Stromal cell of bone marrow (primary cell): ENCODE measurements at regions not wholly inside any gene's neighbourhood (a gene's known extent, or its start where the extent isn't known, plus 50 kb on each side); places are given as distances from the start of the nearest gene placed in this dataset.
"Not testable (repeated sequence)": the region's sequence is repeated elsewhere in the genome, so short reads cannot be mapped to it uniquely, and the experiment has no call there.

Experiments
- DNase-seq: peaks from one replicate; pipeline ENCODE4 v3.0.0-alpha.2; 2012; ENCODE audit warnings: low read depth

DNA sequence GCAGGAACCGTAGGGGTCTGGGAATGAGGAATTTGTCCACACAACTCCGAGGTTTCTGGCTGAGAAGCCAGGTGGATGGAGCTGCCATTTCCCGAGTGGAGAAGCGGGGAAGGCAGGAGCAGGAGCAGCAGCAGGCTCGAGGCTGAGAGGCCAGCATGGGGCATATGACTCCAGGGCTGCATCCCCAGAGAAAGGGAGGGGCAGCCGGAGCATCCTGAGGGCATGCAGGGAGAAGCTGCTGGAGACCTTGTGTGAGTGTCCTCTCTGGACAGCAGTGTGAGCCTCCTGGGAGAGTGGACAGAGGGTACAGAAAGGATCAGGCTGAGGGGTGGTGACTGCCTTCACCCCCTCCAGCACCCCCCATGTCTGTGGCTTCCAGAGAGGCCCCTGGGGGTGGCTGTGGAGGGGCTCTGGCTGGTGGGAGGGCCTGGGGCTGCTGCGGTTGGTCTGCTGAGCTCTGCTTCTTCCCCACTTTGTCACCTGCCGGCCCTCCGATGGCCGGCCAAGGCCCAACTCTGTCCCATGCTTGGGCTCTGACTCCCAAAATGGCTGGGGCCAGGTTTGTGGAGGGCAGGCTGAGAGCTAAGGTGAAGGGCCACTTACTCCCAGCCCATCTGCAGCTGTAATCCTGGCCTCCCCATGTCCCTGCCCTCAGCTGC lies 633.1 kb downstream of the MATN1 start:
- DNase-seq: no peak

DNA sequence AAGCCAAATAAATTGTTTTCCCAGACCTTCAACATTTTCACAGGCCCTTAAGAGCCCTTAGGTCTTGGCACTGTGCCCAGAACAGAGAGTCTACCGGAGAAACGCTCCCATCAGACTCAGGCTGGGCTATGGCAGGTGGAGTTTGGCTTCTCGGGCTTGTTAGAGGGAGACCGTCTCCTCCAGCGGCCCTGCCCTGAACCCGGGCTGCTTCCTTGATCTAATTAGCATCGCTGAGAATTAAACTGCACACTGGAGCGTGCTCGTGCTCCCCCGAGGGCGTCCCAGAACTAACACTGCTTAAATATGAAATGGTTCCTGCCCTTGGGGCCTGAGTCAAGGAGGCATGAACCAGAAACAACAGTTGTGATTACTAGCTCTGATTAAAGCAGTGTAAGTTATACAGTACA lies 634.4 kb downstream of the MATN1 start:
- DNase-seq: no peak

DNA sequence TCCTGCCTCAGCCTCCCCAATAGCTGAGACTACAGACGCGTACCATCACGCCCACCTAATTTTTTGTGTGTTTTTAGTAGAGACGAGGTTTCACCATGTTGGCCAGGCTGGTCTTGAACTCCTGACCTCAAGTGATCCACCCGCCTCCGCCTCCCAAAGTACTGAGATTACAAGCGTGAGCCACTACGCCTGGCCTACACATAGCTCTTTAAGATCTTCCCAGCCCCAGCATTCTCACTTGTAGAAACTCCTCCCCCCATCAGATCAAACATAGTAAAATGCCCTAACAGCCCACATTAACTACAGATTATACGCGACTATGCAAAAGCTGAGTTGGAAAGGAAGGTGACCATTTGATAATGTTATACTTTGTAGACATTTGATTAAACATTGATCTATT lies 634.8 kb downstream of the MATN1 start:
- no peak for DNase-seq

DNA sequence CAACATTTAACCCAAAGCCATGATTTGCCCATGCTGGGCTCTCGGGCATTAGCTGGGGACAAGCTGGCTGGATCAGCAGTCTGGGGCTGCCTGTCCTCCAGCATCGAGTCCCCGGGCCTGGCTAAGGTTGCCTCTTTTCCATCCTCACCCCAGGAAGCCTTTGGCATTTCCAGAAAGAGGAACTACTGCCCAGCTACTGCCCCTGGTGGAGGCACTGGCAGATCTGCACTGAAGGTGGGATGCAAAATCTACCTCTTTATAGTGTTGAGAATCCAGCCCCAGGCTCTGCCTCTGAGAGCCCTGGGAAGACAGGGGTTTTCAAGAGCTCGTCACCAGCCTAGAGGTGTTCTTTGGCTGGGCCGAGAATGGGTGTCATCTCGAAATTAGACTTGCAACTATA lies 635.9 kb downstream of the MATN1 start:
- no peak for DNase-seq

DNA sequence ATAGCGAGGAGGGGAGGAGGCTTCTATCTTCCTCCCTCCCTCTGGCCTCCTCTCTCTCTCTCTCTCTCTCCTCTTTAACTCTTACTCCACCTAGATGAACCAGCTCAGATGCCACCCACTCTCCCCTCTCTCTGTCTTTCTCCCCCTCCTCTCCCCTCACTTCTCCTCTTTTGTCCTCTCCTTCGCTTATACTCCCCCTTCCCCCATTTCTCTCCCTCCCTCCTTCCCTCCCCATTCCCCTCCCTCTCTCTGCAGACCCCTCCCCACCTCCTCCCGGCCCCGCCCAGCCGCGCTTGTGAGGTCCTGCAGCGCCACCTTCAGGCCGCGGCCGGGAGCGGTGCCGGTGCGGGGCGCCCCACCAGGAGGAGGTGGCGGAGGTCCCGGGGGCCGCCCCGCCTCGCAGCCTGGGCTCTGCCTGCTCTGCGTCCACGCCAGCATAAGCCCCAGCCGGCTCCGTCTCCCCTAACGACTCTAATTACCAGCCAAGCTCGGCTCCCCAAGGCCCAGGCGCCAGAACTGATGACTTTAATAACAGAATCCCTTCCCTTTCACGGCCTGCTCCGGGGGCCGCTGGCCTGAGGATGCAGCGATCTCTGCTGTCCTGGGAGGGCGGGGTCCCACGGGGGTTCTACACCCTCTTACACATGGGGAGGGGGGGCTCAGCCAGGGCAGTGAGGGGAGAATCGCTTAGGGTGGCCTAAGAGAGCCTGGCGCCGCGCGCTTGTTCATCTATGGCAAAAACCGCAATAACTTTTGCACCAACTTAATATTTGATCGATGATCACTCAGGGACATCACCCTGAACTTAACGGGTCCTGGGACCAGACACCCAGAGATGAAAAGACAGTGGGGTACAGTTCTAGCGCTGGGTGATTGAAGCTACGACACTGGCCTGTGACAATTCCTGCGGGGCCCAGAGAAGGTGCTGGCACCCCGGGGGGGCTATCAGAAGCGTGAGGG lies 637.3 kb downstream of the MATN1 start:
- DNase-seq: no peak

DNA sequence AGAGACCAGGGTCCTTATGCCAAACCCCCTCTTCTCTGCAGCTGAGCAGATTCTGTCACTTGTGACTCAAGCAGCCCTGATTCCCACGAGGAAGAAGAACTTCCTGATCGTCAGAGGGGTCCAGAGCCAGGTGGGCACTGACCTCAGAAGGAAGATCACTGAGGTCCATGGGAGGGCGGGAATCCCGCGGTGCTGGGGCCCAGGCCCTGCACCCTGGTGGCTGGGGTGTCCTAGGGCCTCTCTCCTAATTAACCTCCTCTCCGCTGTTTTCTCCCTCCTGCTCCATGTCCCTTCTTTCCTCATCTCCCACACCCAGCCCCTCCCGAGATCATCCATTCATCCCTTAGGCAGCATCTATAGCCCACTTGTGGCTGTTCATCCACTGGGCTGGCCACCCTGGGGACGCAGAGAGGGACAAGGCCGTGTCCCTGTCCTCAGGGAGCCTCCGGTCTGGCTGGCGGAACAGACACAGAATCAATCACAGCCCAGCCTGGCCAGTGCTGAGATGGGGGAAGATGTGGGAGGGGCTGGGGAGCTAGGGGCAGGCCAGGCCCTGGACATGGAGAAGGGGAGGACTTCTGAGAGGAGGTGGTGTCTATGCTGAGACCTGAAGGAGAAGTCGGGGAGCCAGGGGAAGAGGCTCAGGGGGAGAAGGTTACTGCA lies 638.3 kb downstream of the MATN1 start:
- DNase-seq: no peak

DNA sequence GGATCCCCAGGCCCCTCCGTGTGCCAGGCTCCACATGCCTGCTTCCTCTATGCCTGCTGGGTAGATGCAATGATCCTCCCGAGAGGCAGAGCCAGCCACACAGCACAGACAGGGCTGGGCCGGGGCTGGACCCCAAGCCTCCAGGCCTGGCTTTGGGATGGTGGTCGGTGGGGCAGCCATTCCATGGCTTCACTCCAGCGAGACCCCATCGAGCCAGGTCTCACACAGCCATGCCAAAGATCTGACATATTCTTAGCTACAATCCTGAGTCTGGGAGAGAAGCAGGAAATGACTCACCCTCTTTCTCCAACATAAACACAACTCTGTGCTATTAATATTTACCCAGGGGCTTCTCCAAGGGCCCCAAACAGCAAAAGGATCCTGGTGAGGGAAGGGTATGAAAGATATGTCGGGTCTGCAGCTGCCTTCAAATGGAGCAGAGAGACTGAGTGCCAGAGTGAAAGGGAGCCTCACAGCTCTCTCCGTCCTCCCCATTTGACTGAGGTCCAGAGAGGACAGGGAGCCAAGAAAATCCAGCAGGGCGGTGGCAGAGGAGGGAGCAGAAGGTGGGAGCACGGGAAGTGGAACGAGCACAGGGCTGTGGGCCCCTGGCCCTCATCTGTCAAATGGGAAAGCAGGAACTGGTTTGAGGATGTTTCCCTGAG lies 639.5 kb downstream of the MATN1 start:
- peak; percentile 45 for DNase-seq

DNA sequence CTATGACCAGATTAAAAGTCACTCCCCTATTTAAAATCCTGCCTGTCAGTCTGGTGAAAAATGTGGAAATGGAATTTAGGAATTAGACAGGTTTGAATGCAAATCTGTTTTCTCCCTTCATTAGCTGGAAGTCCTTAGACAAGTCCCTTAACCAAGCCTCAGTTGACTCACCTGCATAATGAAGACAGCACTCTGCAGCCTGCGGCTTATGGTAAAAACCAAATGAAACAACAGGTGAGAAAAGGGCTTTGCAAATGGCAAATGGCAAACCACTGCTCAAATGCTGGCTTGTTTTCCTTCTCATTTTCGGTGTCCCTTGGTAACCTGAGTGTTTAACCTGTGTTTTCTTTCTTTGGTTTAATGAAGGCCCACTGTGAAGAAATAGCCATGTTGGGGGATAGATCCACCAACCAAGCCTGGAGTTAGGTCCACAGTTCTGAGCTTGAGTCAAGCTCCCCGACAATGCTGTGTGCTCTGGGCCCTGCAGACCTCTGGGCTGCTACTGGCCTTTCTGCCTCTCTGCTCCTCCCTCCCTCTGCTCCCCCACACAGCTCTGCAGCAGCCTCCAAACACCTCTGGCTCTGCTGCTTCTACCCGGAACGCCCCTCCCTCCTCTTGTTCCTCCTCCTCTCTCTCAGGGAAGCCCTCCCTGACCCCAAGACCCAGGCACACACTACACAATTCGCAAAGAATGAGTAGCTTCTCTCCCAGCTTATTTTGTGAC lies 641.8 kb downstream of the MATN1 start:
- DNase-seq: no peak

DNA sequence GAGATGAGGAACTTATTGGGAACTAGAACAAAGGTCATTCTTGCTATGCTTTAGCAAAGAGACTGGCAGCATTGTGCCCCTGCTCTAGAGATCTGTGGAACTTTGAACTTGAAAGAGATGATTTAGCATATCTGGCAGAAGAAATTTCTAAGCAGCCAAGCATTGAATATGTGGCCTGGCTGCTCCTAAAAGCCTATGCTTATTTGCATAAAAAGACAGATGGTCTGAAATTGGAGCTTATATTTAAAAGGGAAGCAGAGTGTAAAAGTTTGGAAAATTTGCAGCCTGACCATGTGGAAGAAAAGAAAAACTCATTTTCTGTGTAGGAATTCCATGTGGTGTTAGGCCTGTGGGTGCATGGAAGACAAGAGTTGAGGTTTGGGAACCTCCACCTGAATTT lies 647.5 kb downstream of the MATN1 start:
- DNase-seq: not testable (repeated sequence)

DNA sequence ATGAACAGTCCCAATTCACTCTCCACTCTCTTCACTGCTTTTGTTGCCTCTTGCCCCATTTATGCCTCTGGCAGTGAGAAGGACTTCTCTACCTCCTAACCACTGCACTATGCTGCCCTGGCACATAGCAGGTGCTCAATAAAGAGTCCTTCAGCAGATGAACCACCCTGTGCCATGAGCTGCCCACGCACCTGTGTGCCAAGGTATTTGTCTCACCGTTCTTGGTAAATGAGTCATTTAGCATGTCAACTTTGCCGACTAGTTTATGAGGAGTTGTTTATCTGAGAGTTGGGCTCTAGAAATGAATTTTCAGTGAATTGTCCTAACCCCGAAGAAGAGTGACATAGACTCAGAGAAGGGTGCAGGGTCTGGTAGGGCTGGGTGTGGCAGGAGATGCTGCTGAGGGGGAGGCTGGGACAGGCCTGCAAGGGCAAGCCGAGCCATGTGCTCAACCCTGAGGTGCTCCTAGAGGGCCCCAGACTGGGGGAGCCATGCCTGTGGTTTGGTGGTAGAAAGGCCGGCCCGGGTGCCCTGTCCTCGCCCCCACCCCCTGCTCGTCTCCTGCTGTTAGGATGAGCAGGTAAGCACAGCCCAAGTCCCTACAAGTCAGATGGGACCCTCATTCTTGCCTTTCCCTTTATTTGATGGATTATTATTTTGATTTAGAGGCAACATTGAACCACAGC lies 654.5 kb downstream of the MATN1 start:
- no peak for DNase-seq

DNA sequence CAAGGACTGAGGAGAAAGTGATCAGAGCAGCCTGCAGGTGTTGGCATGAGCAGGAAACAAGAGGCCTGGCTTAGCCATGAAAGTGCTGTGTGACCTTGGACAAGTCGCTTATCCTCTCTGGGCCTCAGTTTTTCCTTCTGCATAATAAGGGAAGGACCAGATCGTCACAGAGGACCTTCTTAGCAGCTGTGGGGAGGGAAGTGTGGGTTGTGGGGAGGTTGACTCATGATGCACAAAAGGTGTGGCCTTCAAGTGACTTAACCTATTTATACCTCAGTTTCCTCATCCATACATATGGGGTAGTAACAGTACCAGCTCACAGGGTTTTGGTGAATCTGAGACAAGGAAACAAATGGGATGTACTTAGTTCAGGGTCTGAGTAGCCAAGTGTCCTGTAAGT lies 658.8 kb downstream of the MATN1 start:
- DNase-seq: no peak

DNA sequence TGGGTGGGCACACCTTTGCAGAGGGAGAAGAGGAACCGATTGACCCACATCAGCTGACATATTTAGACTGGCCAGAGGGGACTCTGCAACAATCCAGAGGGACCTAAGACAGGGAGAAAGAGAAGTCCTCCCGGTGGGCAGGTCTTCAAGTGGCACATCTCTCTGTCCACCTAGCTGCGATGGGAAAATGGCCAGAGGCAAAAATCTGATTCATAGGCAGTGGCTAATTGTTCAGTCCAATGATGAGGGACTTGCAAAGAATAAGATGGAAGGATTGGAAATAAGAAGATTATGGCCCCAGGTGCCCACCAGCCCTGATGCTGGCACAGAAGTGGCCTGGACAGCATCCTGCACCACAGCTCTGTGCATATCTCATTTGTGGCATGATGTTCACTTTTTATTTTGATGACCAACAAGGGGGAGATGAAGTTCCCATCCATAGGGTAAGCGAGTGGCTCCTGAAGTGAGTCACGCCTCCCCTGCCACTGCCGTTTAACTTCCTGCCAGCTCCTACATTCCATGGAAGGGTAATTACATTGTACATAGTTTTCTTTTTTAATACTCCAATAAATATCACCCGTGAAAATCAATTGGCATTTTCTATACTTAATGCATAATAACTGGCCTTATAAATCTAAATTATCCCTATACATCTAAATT lies 659.6 kb downstream of the MATN1 start:
- DNase-seq: no peak

DNA sequence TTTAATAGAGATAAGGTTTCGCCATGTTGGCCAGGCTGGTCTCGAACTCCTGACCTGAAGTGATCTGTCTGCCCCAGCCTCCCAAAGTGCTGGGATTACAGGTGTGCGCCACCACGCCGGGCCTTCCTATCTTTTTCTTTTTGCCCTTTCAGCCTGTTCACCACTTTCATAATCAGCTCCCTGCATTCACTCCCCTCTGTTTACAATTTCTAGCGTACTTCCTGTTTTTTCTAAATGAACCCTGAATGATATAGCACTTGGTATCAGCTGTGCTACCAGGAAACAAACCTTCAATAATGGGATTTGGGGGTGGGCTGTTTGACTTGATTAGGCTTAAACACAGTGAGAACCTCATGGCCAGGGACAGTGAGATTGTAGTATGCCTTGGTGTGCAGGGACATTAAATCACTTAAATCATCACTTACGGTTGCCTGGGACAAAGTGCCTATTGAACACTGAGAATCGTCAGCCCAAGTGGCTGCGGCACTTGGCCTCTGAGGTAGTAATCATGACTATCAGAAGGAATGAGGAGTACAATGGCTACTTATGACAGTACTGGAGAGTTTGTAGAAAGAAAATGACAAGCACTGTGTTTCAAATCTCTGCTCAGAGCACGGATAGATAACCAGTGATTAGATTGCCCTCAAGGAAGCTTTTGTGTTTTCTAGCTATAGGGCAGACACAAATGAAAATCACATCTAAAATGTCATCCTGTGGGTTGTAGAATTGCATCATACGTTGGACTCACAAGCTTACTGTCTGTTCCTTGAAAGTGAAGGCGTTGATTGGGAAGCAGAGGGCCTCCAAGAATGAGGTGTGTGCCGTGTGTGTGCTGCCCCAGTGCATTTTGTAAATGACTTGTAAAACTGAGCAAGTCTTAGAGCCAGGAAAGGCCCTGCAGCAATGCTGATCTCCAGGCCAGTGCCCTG lies 661.8 kb downstream of the MATN1 start:
- no peak for DNase-seq

DNA sequence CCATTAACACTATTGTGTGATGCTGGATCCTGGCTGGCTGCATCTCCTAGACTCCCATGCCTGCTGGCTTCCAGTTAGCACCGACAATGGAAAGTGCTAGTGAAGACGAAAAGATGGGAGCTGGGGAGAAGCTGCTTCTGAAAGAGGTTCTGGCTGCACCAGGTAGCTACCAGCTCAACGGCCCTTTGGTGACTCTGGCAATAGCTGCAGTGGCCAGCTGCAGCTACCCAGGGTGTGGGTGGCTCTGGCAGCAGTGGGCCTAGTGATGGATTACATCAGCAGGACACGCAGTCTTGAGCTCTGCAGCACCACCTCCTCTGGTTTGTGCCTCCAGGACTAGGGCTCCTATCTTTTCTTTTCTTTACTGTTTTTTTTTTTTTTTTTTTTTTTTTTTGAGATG lies 662.6 kb downstream of the MATN1 start:
- DNase-seq: no peak

DNA sequence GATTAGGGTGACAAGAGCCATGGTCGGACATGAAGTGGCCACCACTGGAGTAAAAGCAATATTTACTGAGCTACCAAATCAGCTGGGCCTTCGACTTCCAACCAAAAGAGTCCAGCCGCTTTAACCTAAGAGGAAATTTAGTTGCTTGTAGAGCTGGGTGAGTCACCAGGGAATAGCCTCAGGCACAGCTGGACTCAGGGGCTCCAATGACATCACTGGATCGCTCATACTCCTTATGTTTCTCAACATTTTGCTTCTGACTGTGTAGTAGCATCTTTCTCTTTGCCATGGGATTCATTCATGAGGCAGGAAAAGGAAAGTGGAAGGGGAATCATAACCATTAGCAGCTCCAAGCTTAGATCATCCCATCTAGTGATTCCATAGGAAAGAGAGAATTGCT lies 664.4 kb downstream of the MATN1 start:
- peak; percentile 65 for DNase-seq

DNA sequence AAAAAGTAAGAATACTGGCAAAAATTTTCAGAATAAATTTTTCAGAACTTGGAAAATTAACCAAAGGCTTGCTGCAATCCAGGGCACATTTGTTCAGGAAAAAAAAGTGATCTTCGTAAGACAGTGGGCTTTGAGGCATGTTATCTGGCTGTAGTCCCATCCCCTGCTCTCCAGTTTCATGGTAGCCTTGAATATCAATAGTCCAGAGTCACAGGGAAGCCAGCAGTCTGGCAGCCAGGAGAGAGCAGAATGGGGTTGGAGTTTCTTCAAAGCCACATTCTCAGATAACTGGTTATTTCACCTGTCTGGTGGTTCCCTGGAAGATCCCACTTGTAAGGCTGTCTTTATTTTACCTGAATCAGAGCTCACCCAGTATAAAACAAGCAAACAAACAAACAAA lies 669.3 kb downstream of the MATN1 start:
- no peak for DNase-seq

DNA sequence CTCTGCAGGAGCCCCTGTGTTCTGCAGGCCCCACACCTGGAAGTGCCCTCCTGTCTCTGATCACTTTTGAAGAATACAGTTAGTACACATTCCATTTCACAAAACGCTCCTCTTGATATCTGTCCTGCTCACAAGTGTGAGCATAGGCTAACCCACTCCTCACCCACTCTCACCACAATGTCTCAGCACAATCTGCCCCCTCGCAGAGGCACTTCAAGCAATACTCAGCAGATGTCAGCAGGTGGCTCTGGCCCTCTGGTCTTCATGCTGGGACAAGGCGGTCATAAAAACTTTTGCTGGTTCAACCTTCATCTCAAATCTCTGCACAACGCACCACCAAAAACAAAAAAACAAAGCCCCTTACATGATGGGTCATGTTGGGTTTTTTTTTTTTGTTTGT lies 671.2 kb downstream of the MATN1 start:
- DNase-seq: no peak

DNA sequence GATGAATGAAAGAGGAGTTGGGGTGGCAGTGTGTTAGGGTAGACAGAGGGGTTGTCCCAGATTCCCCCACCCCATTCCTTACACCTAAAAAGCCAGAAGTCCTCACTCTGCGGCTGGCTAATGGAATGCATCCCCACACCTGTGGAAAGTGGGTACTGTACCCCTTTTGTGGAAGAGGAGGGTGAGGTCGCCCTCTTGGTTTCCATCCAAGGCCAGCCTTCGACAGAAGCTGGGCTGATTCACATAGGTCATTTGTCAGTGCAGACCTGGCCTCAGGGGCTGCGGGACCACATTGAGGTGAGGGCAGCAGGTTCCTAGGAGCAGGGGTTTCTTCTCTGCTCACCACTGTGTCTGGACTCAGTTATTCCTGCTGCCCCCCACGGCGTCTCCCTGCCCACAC lies 671.6 kb downstream of the MATN1 start:
- DNase-seq: no peak

DNA sequence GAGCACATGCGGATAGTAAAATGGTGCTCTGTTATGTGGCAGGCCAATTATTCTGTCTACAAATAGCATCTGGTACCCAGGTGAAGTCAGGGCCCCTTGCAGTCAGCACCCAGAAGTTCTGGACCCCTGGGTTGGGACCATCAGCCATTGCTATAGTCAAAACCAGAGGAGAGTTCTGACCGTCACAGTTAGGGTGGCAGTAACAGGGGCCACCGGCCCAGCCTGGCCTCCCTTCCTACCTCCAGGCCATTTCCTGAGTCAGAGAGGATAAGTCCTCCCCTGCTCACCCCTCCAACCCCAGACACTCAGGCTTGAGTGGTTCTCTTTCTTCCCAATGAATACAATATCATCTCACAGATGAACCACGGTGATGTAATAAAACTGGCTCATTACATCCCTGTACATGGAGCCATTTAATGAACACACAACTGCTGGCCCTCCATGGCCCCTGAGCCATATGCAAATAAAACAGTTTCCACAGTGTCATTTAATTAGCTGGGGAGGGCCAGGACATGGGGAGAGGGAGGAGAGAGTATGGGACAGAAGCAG lies 673.6 kb downstream of the MATN1 start:
- DNase-seq: no peak
